ENCODE measurements at regions not wholly inside any gene's neighbourhood (a gene's known extent, or its start where the extent isn't known, plus 50 kb on each side); places are given as distances from the start of the nearest gene placed in this dataset.
"Not testable (repeated sequence)": the region's sequence is repeated elsewhere in the genome, so short reads cannot be mapped to it uniquely, and the experiment has no call there.

DNA sequence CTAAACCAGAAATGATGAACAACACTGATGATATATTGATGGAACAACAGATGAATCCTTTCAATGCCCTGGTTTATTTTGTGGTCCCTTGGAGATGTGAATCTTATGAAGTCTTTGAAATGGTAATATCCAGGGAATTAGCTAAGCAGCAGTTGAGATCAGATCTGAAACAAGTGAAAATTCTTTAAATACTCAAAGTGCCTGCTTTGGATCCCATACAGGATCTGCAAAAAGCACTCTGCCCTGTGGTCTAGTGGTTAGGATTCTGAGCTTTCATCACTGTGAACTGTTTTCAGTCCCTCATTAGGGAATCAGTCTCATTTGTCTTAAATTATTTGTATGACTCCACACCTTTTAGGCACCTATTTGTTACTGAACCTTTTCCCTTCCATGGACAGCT lies 211.3 kb upstream of the TGIF2LY start:
- DNase-seq (ENCODE audit: low read depth in 1 of 2, low spot score in 1 of 2): not testable (repeated sequence)

DNA sequence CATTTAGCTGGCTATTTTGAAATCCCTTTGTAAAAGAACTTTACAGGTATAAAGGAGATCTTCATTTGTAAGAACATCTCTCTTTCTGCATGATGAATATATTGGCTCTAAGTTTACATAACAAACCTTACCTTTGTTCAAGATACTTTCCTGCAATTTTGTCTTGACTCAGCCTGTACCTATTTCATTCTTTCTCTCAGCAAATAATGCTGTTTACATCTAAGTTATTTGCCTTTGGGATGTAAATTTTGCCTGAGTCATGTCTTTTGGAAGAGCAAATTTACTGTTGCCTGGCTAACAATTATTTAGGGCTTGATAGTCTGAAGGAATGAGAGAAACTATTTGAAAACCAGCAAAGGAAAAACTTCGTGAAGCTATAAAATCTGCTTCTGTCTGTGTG lies 210.4 kb upstream of the TGIF2LY start:
- not testable (repeated sequence) for DNase-seq (ENCODE audit: low read depth in 1 of 2, low spot score in 1 of 2)

DNA sequence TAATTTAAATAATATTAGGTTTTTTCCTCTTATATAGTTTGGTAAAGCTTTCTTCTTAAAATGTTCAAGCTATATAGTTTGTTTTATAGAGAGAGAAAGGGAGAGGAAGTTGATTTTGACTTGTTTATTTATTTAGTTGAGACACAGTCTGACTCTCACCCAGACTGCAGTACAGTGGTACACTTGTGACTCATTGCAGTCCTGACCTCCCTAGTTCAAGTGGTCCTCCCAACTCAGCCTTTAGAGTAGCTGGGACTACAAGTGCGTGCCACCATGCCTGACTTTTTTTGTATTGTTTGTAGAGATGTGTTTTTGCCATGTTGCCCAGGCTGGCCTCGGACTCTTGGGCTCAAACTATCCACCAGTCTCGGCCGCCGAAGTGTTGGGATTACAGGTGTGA lies 187.4 kb upstream of the TGIF2LY start:
- not testable (repeated sequence) for DNase-seq (ENCODE audit: low read depth in 1 of 2, low spot score in 1 of 2)

DNA sequence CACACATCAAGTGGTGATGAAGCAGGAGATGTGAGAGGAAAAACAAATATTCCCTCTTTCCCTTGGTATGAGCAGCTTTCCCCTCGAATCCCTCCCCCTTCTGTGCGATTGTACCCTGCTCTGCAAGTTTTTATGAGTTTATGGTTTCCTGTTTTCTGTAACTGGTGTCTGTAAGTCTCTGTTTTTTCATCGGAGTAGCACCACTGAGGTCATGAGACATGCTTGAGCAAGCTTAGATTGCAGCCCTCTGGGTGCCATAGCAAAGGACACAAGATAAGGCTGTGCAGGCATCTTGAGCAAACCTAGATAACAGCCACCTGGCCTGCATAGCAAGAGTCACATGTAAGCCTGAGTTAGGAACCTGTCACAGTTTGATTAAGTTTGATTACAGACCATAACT lies 174.6 kb upstream of the TGIF2LY start:
- DNase-seq (ENCODE audit: low read depth in 1 of 2, low spot score in 1 of 2): not testable (repeated sequence)

DNA sequence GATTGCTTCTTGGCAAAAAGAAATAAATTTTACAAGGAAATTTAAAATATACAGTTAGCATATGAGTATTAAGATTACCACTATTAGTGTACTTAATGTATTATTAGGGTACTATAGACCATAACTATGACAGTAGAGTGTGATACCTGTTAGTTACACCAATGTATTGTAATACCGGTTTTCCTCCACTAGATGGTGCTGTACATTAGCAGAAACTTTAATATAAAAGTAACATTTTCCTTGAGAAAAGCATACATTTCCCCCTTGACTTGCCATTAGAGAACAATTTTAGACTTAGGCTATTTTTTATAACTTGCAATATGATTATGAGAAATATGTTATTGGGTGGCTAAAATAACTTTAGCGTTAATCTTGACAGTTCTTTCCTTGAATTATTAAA lies 173.3 kb upstream of the TGIF2LY start:
- DNase-seq (ENCODE audit: low read depth in 1 of 2, low spot score in 1 of 2): peak in 1 of 2 donors; percentile 2

DNA sequence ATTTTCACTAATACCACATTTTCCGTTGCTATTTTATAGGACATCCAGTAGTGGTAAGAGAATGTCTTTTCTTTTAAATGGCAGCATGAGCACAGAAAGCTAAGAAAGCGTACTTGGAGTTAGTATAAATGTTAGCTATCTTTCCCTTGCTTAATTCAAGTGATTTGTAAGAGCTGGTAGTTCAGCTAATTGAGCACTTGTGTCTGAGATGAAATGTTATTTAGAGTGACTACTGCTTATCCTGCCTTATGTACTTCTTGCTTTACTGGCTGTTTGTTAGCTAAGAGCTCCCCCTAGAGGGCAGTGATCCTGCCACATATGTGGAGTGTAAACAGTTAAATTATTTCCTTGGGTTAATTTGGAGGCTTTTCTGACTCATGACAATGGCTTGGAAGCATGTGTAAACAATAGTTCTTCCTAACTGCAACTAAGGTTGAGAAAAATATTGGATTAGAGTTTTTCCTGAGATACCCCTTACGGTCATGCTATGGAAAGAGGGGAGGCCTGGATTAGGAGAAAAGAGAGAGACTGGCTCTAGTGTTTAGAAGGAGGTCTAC lies 171.9 kb upstream of the TGIF2LY start:
- DNase-seq (ENCODE audit: low read depth in 1 of 2, low spot score in 1 of 2): not testable (repeated sequence)

DNA sequence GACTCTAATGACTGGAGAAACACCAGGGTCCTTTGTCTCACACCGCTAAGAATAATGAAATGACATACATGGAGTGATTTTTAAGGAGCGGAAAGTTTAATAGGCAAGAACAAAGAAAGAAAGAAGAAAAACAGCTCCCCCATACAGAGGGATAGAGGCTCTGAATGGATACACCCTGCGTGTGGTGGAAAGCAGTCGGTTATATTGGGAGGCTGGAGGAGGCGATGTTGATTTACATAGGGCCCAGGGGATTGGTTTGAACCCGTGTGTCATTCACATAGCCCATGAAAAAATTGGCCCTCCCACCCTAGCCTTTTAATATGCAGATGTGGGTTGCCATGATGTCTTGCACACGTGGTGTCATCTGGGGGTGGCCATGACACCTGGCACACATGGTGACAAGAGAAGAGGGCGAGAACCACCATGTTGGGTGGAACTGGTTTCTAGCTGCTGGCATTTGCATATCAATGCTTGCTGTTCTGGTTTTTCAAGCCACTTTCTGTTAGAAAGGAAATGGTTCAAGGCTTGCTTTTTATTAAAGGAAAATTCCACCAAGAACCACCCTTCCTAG lies 168.5 kb upstream of the TGIF2LY start:
- not testable (repeated sequence) for DNase-seq (ENCODE audit: low read depth in 1 of 2, low spot score in 1 of 2)

Data from activated CD4-positive, alpha-beta T cell treated with anti-CD3 and anti-CD28 coated beads, Interleukin-2, amount 50 U/mL, for 24 hours (primary cell).